ENCODE measurements at regions not wholly inside any gene's neighbourhood (a gene's known extent, or its start where the extent isn't known, plus 50 kb on each side); places are given as distances from the start of the nearest gene placed in this dataset.
"Not testable (repeated sequence)": the region's sequence is repeated elsewhere in the genome, so short reads cannot be mapped to it uniquely, and the experiment has no call there.

DNA sequence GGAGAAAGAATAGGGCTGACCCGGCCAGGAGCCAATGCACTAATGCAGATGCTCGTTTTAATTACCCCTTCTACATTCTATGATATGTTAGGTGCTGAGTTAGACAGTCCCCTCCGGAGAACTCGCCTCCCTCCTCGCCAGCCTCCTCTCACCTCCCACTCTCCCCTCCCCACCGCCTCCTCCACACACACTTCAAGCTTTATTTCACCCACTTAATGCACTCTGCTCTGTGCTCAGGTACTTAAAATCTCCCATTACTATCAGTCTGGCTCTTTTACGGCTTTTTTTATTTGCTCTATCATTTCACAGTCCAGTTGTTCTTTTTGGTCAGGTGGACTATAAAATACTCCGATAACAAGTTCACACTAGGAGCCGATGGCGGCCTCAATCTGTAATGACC, 231.6 kb downstream of the TEX36 start:
- DNase-seq = no peak

DNA sequence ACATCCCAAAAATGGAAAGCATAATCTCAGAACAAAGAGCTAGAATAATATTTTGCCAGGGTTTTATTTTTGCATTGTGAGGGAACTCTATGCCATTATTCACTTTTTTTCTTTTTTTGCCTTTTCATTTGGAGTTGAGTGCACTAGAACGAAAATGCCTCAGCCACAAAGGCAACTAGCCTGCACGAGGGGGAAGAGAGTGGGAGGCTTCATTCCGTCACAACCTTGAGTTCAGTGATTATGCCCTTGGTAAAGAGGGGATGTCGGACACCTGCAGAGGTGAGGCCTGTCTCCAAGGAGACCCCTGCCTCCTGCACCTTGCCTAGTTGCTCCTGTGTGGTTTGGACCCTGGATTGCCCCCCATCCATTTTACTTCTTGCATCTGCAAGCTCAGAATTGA, 232.7 kb downstream of the TEX36 start:
- no peak for DNase-seq

DNA sequence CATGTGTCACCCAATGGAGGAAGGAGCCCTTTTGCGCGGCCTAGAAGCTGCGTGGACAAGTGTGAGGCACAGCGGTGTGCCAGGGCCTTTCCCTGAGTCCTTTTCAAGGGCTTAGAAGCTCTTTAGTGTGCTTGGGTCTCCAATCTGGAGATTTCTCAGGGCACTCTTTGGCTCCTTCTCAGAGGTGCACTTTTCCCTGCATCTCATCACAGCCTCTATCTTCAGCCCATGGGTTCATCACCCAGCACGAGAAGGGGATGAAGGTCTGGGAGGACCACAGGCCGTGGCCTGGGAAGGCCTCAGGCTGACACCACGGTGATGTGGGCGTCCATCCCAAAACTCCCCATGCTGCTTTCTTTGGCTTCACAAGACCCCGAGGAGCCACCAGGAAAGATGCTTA, 233.4 kb downstream of the TEX36 start:
- no peak for DNase-seq

DNA sequence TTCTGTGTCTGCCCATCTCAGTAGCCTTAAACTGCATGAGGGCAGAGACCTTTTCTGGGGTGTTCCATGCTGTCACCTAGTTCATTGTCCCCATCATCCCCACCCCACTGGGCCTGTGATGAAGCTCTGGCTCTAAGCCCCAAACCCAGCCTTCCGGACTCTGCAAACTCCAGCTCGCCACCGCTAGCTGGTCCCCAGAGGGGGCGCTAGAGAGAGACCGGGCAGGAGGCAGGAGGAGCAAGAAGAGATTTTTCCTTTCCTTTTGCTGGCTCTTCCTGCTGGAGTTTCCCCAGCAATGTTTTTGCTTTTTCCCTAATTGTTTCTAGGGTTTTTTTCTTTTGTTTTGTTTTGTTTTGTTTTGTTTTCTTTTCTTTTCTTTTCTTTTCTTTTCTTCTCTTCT, 234.4 kb downstream of the TEX36 start:
- no peak for DNase-seq

DNA sequence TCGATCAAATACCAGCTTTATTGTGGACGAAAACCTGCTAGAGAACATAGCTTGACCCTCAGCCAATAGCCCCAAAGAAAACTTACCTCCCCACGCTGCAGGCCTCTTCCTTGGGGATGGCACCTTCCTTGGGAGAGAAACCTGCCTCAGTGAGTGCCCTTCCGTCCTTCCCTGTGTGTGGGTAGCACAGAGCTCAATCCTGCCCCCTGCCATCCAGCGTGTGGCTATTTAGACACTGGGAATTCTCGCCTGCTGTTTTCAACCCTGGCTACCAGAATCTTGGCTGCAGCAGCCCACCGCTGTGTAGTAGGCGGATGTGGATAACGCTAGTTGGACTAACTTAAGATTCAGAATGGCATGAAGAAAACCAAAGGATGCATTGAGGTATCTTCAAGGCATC, 238.2 kb downstream of the TEX36 start:
- no peak for DNase-seq

DNA sequence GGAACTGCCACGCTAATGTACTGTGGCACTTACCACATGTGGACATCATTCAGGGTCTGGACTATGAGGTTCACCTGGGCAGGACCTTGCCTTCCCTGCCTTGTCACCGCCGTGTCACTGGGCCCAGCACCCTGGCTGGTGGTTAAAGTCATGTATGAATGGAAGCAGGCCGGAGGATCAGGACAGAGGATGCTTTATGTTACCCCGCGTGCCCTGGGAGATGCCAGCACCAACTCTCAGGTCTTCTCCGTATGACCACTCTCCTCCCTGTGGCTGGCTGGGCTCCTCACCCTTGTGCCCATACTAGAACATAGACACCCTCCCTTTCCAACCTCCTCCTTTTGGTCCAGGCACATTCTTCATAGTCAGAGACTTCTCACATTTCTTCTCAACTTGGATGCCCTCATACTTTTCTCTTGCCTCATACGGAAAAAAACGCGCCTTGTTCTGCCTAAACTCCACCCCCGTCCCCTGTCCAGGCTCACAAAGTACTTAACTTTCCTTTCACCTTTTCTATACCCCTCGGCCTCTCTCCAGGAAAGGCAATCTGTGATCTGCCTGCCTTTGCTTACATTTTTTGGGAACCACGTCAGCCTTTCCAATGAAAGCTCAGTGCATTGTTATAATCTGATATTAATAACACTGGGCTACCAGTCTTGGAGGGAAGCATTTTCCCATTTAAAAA, 240.0 kb downstream of the TEX36 start:
- no peak for DNase-seq

DNA sequence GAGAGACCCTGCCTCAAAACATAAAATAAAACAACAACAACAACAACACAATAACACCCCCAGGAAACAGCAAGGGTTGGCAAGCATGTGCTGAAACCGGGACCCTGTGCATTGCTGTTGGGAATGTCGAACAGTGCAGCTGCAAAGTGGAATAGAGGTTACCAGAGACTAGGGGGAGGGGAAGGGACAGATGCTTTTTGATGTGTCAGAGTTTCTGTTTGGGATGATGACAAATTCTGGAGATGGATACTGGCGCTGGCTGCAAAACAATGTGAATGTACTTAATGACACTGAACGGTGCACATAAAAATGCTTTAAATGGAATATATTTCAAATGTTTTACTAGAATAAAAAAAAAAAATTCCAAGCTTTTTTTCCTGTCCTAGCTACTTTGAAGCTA, 241.8 kb downstream of the TEX36 start:
- no peak for DNase-seq

DNA sequence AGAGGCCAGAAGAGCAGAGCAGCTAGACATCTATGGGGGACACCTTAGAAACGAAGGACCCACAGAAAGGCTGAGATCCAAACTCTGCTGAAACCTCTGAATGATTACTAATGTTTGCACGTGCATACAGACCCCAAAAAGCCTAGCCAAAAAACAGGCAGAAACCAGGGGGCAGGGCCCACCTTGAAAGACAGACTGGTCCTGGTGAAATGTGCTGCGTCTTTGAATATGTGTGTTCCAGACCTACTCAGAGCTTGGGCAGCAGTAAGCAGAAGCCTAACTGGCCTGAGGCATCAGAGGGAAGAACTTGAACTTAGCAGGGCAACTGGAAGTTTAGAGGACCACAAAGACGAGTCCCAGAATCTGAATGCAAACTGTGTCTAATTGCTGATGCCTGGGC, 251.8 kb downstream of the TEX36 start:
- DNase-seq = no peak

DNA sequence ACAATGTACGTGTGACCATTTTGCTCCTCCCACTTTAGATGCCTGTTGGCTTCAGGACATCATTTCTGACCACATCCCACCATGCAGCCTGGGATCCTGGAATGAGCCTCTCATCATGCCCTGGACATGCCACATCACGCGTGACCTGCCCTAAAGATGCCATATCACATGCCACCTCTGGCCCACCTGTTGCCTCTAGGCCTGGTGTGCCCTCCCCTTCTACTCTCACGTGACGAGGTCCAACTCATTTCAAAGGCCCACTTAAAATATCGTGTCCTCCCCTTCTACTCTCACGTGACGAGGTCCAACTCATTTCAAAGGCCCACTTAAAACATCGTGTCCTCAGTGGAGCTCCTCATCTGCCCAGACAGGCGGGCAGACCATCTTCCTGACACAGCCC, 254.9 kb downstream of the TEX36 start:
- no peak for DNase-seq

DNA sequence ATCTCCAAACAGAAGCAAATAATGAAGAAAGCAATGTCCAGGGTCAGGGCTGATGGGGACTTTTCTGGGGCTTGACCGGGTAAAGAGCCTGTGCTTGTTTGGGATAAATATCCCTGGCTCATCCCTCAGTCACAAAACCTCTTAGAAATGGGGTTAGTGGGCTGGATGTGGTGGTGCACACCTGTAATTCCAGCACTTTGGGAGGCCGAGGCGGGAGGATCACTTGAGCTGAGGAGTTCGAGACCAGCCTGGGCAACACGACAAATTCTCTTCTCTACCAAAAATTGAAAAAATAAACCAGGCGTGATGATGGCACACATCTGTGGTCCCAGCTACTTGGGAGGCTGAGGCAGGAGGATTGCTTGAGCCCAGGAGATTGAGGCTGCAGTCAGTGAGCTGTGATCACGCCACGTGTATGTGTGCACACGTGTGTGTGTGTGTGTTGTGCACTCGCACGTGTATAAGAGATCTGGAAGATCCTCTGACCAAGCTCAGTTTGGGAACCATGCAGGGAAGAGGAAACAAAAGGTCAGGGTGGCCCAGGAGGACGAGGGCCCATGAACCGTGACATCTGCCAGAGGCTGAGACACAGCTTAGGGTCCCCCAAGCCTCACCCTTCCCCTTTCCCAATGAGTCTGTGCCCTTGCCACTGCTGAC, 258.6 kb downstream of the TEX36 start:
- DNase-seq = no peak

DNA sequence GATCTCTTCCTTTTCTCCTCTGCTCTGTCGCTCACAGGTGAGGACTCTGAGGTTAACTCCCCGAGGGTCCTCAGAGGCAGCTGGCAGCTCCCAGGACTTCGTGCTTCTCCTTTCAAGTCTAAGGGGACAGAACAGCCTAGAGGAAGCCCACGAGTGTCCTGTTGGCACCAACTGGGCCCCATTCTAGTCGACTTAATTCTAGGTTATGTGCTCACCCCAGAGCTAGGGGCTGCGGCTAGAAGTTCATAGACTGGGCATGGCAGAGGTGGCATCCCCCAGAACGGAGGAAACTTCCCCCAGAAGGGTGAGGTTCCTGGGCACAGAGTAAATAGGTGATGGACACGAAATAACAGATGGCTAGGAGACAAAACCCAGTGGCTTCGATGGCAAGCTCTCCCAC, 259.4 kb downstream of the TEX36 start:
- no peak for DNase-seq

DNA sequence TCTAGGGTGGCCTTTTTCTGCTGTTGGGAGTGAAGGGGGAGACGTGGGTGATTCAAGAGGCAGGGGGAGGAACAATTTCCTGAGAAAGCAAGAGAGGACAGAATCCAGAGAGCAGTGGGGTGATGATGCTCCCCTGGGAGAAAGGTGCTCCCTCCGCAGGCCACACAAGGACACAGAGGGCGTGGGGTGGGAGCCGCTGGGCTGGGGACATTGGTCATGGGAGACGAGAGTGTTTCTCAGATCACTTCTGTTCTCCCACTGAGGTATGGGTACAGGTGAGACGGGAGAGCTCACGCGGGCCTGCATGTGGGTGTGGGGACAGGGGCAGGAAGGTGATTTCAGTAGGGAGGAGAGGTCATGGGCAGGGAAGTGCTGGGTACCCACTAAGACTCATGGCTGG, 259.5 kb upstream of the CTBP2 start:
- DNase-seq = no peak

DNA sequence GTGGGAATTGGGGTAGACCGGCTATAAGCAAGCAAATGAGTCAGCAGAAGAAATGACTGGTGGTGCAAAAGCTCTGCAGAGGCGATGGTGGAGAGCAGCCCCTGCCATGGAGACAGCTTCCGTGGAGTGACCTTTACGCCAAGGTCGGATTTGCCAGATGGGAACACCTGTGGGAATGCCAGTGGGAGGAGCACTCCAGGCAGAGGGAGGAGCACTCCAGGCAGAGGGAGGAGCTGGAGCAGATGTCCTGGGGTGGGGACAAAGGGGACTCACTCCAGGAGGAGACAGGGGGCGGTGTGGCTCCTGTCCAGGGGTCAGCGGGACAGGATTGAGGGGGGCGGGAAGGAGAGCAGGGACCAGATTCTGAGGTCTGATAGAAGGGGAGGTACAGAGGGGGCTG, 258.8 kb upstream of the CTBP2 start:
- DNase-seq = no peak

DNA sequence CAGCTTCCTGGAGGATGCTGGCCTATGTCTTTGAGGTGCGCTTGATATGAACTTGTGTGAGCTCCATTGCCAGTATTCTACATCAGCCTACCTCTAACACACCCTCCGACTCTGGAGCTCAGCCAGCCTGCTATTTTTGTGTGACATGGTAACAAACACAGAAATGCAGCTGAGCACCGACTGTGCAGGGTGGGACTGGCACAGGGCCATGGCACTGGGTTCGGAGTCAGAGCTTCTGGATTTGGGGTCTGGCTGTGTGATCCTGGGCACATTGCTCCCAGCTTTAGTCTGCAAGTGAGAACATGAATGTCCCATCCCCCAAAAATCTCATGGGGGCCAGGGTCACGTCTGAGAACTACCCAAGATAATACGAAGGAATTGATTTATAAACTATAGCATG, 257.2 kb upstream of the CTBP2 start:
- DNase-seq = no peak

DNA sequence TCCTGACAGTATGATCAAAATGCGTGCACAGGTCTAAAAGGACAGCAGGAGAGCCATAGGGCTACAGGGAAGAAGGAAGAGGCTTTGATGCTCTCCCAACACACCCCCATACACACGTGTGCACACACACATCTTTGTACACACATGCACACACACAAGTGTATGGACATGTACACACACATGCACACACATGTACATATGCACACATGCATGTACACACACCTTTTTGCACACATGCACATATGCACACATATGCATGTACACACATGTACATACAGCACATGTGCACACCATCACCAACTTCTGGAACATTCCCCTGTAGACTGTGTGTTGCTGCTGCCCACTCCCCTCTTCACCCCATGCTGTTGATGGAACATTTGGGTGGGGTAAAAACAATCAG, 255.6 kb upstream of the CTBP2 start:
- no peak for DNase-seq

DNA sequence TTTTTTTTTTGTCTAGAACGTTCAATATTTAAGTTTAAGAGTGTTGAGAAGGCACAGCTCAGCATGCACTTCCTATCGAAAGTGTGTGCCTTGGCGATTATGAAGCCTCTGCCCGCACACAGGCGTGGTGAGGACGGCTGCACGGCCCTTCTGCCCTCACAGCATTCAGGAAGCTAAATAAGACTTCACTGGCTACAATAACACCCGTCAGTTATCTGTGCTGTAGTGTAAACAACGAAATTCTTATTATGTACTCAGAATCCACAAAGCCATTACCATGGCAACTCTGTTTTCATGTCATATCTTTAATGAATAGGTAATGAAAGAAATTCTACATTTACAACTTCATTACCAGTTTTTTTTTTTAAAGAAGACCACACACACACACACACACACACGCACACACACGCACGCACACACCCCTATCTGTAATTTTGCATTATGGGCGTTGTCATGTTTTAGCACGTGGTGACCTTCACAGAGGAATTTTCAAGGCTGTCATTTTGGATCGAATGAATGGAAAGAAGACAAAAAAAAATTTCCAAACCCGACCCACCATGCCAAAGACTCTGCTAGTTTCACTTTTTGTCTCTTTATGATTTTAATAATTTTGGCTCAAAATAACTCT, 254.8 kb upstream of the CTBP2 start:
- DNase-seq = no peak

DNA sequence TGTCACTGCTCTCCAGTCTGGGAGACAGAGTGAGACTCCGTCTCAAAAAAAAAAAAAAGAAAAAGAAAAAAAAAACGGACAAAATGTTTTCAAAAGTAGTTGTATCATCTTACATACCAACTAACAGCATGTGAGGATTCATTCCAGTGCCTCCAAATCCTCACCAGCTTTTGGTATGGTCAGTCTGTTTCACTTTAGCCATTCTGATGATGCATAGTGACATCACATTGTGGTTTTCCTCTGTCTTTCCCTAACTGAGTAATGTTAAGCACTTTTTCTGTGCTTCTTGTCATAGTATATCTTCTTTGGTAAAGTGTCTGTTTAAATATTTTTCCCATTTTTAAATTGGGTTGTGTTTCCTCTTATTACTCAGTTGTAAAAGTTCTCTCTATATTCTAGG, 251.4 kb upstream of the CTBP2 start:
- DNase-seq = no peak

DNA sequence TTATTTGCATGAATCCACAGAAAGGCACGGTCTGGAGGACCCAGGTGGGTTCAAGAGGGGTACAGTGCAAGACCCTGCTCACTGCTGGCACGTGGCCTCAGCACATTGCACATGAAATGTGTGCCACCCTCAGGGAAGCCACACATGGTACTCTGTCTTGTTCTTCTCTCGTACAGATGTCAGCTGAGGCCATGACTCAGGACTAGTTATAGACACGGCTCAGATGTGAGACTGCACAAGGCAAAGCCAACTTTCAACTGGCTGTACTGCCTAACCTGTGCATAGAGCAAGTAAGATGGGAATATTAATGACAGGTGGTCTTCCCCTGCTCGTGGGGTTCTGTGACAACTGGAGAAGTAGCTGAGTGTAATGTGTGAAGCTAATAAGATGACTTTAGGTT, 249.4 kb upstream of the CTBP2 start:
- no peak for DNase-seq

DNA sequence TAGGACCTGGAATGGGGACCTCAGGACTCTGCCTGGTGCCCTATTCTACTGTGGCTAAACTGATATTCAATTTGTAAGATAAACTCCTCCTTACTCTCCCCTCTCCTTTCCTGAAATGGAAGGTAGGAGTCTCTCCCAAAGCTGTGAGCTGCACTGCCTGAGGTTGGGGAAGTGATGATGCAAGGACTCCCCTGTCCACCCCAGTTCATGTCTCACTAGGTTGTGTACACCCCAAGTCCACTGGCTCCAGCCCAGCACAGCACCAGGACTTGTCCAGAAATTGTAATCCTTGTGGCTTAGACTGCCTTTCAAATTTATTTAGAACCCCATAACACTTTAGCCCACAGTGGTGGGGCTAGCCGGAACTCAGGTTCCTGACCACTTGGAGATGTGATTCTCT, 247.2 kb upstream of the CTBP2 start:
- no peak for DNase-seq

DNA sequence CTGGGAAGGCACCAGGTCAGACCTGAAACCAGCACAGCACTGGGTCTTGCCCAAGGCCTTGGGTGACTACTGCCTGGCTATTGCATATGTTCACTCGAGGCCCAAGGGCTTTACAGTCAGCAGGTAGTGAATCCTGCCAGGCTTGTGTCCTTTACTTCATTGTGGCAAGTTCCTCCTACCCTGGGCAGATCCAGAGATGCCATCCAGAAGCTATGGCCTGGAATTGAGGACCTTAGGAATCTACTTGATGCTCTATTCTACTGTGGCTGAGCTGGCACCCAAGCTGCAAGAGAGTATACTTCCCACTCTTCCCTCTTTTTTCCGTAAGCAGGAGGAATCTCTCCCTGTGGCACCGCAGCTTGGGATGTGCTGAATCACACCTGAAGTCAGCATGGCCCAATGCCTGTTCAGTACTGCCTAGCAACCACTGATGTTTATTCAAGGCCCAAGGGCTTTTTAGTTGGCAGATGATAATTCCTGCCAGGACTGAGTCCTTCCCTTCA, 246.7 kb upstream of the CTBP2 start:
- DNase-seq = no peak

DNA sequence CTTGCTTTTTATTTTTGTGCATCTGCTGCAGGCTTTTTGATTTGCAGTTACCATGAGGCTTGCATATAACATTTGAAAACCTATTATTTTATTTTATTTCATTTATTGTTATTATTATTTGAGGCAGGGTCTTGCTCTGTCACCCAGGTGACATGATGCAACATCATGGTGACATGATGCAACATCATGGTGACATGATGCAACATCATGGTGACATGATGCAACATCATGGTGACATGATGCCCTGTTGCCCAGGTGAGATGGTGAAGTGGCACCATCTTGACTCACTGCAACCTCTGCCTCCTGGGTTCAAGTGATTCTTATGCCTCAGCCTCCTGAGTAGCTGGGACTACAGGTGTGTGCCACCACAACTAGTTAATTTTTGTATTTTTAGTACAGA, 244.5 kb upstream of the CTBP2 start:
- not testable (repeated sequence) for DNase-seq

DNA sequence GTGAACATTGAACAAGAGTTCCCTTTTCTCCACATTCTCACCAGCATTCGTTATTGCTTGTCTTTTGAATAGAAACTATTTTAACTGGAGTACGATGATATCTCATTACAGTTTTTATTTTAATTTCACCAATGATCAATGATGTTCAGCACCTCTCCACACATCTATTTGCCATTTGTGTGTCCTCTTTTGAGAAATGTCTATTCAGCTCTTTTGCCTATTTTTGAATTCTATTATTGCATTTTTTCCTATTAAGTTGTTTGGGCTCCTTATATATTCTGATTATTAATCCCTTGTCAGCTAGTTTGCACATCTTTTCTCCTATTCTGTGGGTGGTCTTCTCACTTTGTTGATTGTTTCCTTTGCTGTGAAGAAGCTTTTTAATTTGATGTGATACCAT, 241.1 kb upstream of the CTBP2 start:
- DNase-seq = no peak

DNA sequence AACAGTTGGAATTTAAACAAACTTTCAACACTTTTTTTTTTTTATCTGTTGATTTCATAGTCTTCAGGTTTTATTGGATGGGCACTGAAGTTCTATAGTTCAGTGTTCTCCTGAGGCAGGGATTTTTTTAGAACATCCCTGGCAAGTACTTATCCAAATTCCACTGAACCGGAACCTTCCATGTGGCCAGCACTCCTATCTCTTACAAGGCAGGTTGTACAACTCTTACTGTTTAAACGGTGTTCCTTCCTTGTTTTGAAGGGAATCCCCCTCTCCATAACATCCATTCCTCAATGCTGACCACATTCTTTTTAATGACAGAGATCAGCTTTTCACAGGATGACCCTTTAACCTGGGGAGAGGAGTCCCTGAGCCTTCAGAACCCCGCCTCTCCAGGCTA, 238.9 kb upstream of the CTBP2 start:
- no peak for DNase-seq

DNA sequence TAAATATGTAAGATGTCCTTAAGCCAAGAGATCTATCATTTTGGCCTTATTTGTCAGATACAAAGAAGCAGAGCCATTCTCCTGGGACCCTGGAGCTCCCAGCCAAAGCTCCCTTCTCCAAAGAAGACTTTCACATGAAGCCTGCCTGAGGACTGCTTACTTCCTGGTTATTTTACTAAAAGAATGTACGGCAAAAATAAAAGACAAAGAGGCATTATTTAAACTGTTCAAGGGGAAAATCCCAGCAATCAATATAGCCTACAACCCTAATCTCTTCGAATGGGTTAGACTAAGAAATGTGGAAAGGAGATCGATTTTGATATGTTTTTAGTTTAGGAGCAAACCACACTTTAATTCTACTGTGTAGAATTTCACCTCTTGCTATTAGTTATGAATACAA, 237.9 kb upstream of the CTBP2 start:
- no peak for DNase-seq

DNA sequence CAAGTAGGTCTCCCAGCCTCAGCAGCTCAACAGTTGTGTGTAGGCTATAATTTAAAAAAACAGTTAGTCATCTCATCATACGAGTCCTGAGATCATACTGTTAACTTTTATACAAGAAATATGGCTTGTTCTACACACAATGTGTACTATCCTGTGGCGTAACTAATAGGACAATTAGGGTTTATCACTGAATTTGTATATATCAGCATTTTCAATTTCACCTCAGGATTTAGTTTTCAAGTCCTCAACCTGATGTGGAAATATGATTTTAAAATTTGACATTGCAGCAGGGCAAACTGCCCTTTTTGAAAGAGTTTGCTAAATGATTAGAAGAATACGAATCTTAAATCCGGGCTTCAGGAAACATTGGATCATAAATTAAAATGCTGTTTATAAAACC, 237.2 kb upstream of the CTBP2 start:
- no peak for DNase-seq

Data from CD4-positive, alpha-beta T cell treated with Interferon alpha-2 for 1 hour (primary cell).